ENCODE measurements at regions not wholly inside any gene's neighbourhood (a gene's known extent, or its start where the extent isn't known, plus 50 kb on each side); places are given as distances from the start of the nearest gene placed in this dataset.

DNA sequence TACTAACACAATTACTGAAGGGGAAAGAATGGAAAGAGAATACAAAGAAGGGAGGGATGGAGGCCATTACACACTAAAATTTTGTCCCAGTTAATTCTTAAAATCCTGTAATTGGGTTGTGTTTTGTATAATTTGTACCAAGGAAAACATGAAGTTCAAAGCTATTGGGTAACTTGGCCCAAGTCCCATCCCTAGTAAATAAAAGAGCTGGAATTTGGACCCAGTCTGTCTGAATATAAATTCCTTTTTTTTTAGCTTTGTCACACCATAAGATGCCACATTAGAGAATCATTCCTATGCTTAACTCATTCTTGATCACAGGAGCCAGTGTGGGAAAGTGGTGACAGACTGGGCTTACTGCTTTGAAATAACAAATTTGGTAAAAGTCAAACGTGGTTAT, 66.8 kb upstream of the CBLN4 start:
- Histone ChIP-seq H3F3A (ENCODE audit: insufficient read depth, low read length, poor library complexity, severe bottlenecking) (no peaks in the 10 kb centered on the region), H3K27me3 (ENCODE audit: insufficient read depth, low read depth, low read length) (no peaks in the 10 kb centered on the region), H3K9ac (ENCODE audit: low read length) (no peak overlapping the region), H3K79me2 (replicated peaks; ENCODE audit: insufficient read depth, low read length) (no peaks in the 10 kb centered on the region), H3K9me3 (ENCODE audit: low read length) (no peaks in the 10 kb centered on the region), H3K36me3 (ENCODE audit: insufficient read depth, low read length) (no peaks in the 10 kb centered on the region), H3K4me3 (ENCODE audit: low read length) (no peak overlapping the region), H3K27ac (ENCODE audit: low read length) (no peak overlapping the region), H2AFZ (ENCODE audit: low read depth, low read length) (no peak overlapping the region), H3K4me2 (ENCODE audit: low read length) (no peak overlapping the region), H3K9me2 (ENCODE audit: insufficient read depth, low read length) (no peaks in the 10 kb centered on the region), H4K20me1 (ENCODE audit: insufficient read depth) (no peaks in the 10 kb centered on the region)
- TF ChIP-seq RAD21 (conservative IDR thresholded peaks at IDR 0.05) (no peak), MXI1 (conservative IDR thresholded peaks at IDR 0.05; ENCODE audit: poor library complexity, severe bottlenecking) (no peak), EP300 (conservative IDR thresholded peaks at IDR 0.05; ENCODE audit: poor library complexity, severe bottlenecking) (no peak), POLR2AphosphoS5 (IDR thresholded peaks at IDR 0.05) (no peak), SMC3 (conservative IDR thresholded peaks at IDR 0.05; ENCODE audit: poor library complexity) (no peak)
- TF ChIP-seq, protein P1, sequence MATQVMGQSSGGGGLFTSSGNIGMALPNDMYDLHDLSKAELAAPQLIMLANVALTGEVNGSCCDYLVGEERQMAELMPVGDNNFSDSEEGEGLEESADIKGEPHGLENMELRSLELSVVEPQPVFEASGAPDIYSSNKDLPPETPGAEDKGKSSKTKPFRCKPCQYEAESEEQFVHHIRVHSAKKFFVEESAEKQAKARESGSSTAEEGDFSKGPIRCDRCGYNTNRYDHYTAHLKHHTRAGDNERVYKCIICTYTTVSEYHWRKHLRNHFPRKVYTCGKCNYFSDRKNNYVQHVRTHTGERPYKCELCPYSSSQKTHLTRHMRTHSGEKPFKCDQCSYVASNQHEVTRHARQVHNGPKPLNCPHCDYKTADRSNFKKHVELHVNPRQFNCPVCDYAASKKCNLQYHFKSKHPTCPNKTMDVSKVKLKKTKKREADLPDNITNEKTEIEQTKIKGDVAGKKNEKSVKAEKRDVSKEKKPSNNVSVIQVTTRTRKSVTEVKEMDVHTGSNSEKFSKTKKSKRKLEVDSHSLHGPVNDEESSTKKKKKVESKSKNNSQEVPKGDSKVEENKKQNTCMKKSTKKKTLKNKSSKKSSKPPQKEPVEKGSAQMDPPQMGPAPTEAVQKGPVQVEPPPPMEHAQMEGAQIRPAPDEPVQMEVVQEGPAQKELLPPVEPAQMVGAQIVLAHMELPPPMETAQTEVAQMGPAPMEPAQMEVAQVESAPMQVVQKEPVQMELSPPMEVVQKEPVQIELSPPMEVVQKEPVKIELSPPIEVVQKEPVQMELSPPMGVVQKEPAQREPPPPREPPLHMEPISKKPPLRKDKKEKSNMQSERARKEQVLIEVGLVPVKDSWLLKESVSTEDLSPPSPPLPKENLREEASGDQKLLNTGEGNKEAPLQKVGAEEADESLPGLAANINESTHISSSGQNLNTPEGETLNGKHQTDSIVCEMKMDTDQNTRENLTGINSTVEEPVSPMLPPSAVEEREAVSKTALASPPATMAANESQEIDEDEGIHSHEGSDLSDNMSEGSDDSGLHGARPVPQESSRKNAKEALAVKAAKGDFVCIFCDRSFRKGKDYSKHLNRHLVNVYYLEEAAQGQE (IDR thresholded peaks at IDR 0.05; ENCODE audit: borderline replicate concordance) = no peak
- TF ChIP-seq, protein P2, sequence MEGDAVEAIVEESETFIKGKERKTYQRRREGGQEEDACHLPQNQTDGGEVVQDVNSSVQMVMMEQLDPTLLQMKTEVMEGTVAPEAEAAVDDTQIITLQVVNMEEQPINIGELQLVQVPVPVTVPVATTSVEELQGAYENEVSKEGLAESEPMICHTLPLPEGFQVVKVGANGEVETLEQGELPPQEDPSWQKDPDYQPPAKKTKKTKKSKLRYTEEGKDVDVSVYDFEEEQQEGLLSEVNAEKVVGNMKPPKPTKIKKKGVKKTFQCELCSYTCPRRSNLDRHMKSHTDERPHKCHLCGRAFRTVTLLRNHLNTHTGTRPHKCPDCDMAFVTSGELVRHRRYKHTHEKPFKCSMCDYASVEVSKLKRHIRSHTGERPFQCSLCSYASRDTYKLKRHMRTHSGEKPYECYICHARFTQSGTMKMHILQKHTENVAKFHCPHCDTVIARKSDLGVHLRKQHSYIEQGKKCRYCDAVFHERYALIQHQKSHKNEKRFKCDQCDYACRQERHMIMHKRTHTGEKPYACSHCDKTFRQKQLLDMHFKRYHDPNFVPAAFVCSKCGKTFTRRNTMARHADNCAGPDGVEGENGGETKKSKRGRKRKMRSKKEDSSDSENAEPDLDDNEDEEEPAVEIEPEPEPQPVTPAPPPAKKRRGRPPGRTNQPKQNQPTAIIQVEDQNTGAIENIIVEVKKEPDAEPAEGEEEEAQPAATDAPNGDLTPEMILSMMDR (IDR thresholded peaks at IDR 0.05; ENCODE audit: poor library complexity, severe bottlenecking) = no peak

DNA sequence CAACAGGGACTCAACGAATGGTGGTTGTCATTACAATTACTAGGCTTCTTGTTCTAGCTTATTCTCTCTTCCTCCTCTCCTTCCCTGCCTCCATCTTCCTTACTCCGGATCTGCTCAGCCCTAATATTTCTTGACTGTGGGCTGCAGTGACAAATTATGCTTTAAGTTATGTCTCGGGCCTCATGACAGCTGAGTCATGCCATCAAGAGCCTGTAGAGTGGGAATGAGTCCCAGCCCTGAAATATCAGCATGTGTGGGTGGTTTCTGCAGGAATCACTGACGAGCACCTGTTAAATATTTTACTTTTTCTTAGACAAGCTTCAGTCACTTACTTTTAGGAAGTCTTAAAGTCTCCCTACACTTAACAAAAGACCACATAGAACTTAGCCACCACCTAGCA, 83.1 kb upstream of the CBLN4 start:
- Histone ChIP-seq H3F3A (ENCODE audit: insufficient read depth, low read length, poor library complexity, severe bottlenecking) (no peaks in the 10 kb centered on the region), H2AFZ (ENCODE audit: low read depth, low read length) (no peak overlapping the region), H3K4me3 (ENCODE audit: low read length) (no peak overlapping the region), H3K27me3 (ENCODE audit: insufficient read depth, low read depth, low read length) (no peaks in the 10 kb centered on the region), H4K20me1 (ENCODE audit: insufficient read depth) (no peaks in the 10 kb centered on the region), H3K9ac (ENCODE audit: low read length) (no peak overlapping the region), H3K9me2 (ENCODE audit: insufficient read depth, low read length) (no peaks in the 10 kb centered on the region), H3K79me2 (replicated peaks; ENCODE audit: insufficient read depth, low read length) (no peaks in the 10 kb centered on the region), H3K4me2 (ENCODE audit: low read length) (no peak overlapping the region), H3K36me3 (ENCODE audit: insufficient read depth, low read length) (no peaks in the 10 kb centered on the region), H3K27ac (ENCODE audit: low read length) (no peak overlapping the region), H3K9me3 (ENCODE audit: low read length) (no peaks in the 10 kb centered on the region)
- TF ChIP-seq RAD21 (conservative IDR thresholded peaks at IDR 0.05) (no peak), TAF1 (IDR thresholded peaks at IDR 0.05; ENCODE audit: low read depth) (no peak), POLR2AphosphoS5 (IDR thresholded peaks at IDR 0.05) (no peak), MXI1 (conservative IDR thresholded peaks at IDR 0.05; ENCODE audit: poor library complexity, severe bottlenecking) (no peak), SMC3 (conservative IDR thresholded peaks at IDR 0.05; ENCODE audit: poor library complexity) (no peak), EP300 (conservative IDR thresholded peaks at IDR 0.05; ENCODE audit: poor library complexity, severe bottlenecking) (no peak), EZH2 (IDR thresholded peaks at IDR 0.05; ENCODE audit: borderline replicate concordance, insufficient read depth, low read length, poor library complexity, severe bottlenecking) (no peak)
- TF ChIP-seq, protein P2 (IDR thresholded peaks at IDR 0.05; ENCODE audit: poor library complexity, severe bottlenecking) = no peak
- TF ChIP-seq, protein P1 (IDR thresholded peaks at IDR 0.05; ENCODE audit: borderline replicate concordance) = no peak
